ENCODE measurements at regions not wholly inside any gene's neighbourhood (a gene's known extent, or its start where the extent isn't known, plus 50 kb on each side); places are given as distances from the start of the nearest gene placed in this dataset.

DNA sequence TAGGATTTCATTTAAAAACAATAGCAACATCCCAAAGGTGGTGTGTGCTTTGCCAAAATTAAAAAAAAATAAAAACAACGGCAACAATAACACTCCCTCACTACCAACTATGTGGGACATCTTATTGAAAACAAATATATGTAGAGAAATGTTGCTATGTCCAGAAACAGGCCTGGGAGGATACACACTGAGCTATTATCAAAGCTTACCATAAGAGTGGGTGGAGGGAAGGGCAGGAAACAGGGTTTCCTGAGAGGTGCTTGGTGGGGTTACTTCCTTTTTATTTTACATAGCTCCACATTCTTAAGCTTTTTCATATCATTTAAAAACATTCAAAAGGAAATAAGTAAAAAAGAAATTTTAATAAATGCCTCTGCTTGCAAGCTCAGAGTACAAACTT is 150.0 kb upstream of the RIPOR2 start (continued):
- TF ChIP-seq SNAI2 (CRISPR knock-in tag; IDR thresholded peaks at IDR 0.05) (no peak), ARNTL (CRISPR knock-in tag; IDR thresholded peaks at IDR 0.05; ENCODE audit: borderline replicate concordance, low read depth) (no peak), BACH2 (CRISPR knock-in tag; IDR thresholded peaks at IDR 0.05; ENCODE audit: borderline replicate concordance) (no peak), GLIS3 (CRISPR knock-in tag; IDR thresholded peaks at IDR 0.05) (no peak), ZFP3 (CRISPR knock-in tag; IDR thresholded peaks at IDR 0.05) (no peak), ZFP30 (CRISPR knock-in tag; IDR thresholded peaks at IDR 0.05) (no peak)

DNA sequence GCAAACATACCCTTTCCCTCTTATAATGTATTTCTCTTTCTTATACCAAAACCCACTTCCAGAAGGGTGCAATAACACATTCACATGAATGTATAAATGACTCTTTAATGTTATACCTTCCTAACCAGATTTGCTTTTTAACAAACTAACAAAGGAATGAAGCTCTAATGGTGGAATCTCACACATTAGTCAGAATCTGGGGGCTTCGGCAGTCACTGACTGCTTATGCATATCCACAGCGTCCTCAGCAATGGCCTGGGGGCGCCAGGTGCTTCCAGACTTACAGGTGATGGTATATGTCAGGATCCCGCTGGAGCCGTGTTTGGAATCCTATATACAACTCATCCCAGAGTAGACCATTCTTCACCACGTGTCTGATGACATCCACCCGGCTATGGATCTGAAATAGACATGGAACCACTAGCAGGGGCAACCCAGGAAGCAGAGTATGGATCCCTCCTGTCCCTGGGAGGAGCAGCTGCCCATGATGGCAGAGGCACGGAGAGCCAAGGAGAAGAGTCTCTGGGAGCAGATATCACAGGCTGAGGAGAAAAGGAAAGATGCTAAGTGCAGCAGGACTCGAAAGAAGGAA is 150.8 kb upstream of the RIPOR2 start:
- TF ChIP-seq TOX (CRISPR knock-in tag; IDR thresholded peaks at IDR 0.05; ENCODE audit: borderline replicate concordance), result no peak
- no peak for TF ChIP-seq RARB (CRISPR knock-in tag; IDR thresholded peaks at IDR 0.05)
- no peak for ATAC-seq

DNA sequence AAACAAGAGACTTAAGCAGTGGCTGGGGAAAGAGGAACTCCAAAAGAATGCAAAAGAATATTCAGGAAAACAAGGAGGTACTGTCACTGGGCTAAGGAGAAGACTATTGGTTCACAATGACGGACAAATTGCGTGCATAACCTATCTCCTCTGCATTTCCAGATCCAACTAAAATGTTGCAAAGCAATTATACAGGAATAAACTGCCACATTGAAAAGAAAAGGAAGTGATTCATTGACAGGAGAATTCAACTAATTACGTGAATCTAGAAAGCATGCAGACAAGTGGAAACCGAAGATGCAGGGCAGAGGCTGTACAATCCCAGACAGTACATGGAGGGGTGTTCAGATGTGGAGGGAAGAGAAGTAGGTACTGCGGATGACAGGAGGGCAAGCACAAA is 152.8 kb upstream of the RIPOR2 start:
- peak; percentile 85 for ATAC-seq
- no peak for TF ChIP-seq ISL1 (CRISPR knock-in tag; IDR thresholded peaks at IDR 0.05)
- TF ChIP-seq ZC3H10 (CRISPR knock-in tag; IDR thresholded peaks at IDR 0.05), result peak; percentile 55; the same call in 1 of the 2 replicates

DNA sequence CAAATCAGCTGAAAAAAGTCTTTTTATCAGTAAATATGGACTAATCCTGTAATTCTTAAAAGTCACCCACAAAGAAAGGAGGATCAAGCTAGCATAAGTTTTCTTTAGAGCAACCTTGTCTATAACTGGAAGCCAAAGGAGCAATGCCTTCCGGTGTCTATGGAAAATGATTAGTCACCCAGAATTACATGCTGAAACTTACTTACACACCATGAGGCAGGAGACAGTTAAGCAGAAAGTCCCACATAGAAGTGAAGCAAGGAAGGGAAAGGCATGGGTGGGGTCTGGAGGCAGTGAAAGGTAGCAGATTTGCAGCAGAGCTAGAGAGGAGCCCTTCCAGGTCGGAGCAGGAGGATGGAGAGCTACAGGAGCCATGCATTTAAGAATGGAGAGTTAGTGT is 153.7 kb upstream of the RIPOR2 start:
- no peak for TF ChIP-seq ZNF8 (CRISPR knock-in tag; IDR thresholded peaks at IDR 0.05)
- TF ChIP-seq ZFP3 (CRISPR knock-in tag; IDR thresholded peaks at IDR 0.05), result no peak
- TF ChIP-seq ZNF70 (CRISPR knock-in tag; IDR thresholded peaks at IDR 0.05), result no peak
- TF ChIP-seq GLIS3 (CRISPR knock-in tag; IDR thresholded peaks at IDR 0.05), result no peak
- TF ChIP-seq OSR1 (CRISPR knock-in tag; IDR thresholded peaks at IDR 0.05), result no peak
- no peak for TF ChIP-seq TCF4 (CRISPR knock-in tag; IDR thresholded peaks at IDR 0.05; ENCODE audit: borderline replicate concordance)
- TF ChIP-seq ZNF565 (CRISPR knock-in tag; conservative IDR thresholded peaks at IDR 0.05; ENCODE audit: low read depth), result no peak
- no peak for TF ChIP-seq ARNTL (CRISPR knock-in tag; IDR thresholded peaks at IDR 0.05; ENCODE audit: borderline replicate concordance, low read depth)
- no peak for TF ChIP-seq CSDC2 (CRISPR knock-in tag; IDR thresholded peaks at IDR 0.05)
- no peak for TF ChIP-seq ZC3H10 (CRISPR knock-in tag; IDR thresholded peaks at IDR 0.05)
- TF ChIP-seq TOX (CRISPR knock-in tag; IDR thresholded peaks at IDR 0.05; ENCODE audit: borderline replicate concordance), result no peak
- no peak for TF ChIP-seq BACH2 (CRISPR knock-in tag; IDR thresholded peaks at IDR 0.05; ENCODE audit: borderline replicate concordance)
- TF ChIP-seq, protein P1, sequence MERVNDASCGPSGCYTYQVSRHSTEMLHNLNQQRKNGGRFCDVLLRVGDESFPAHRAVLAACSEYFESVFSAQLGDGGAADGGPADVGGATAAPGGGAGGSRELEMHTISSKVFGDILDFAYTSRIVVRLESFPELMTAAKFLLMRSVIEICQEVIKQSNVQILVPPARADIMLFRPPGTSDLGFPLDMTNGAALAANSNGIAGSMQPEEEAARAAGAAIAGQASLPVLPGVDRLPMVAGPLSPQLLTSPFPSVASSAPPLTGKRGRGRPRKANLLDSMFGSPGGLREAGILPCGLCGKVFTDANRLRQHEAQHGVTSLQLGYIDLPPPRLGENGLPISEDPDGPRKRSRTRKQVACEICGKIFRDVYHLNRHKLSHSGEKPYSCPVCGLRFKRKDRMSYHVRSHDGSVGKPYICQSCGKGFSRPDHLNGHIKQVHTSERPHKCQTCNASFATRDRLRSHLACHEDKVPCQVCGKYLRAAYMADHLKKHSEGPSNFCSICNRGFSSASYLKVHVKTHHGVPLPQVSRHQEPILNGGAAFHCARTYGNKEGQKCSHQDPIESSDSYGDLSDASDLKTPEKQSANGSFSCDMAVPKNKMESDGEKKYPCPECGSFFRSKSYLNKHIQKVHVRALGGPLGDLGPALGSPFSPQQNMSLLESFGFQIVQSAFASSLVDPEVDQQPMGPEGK (CRISPR knock-in tag; IDR thresholded peaks at IDR 0.05; ENCODE audit: borderline replicate concordance), result no peak
- TF ChIP-seq PPARA (CRISPR knock-in tag; IDR thresholded peaks at IDR 0.05; ENCODE audit: borderline replicate concordance), result no peak
- no peak for TF ChIP-seq SNAI2 (CRISPR knock-in tag; IDR thresholded peaks at IDR 0.05)
- no peak for TF ChIP-seq ESRRG (CRISPR knock-in tag; IDR thresholded peaks at IDR 0.05)
- no peak for TF ChIP-seq RARB (CRISPR knock-in tag; IDR thresholded peaks at IDR 0.05)
- TF ChIP-seq, protein P2, sequence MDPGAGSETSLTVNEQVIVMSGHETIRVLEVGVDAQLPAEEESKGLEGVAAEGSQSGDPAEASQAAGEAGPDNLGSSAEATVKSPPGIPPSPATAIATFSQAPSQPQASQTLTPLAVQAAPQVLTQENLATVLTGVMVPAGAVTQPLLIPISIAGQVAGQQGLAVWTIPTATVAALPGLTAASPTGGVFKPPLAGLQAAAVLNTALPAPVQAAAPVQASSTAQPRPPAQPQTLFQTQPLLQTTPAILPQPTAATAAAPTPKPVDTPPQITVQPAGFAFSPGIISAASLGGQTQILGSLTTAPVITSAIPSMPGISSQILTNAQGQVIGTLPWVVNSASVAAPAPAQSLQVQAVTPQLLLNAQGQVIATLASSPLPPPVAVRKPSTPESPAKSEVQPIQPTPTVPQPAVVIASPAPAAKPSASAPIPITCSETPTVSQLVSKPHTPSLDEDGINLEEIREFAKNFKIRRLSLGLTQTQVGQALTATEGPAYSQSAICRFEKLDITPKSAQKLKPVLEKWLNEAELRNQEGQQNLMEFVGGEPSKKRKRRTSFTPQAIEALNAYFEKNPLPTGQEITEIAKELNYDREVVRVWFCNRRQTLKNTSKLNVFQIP (CRISPR knock-in tag; IDR thresholded peaks at IDR 0.05; ENCODE audit: borderline replicate concordance, low read depth), result no peak
- ATAC-seq, result peak; percentile 37; the same call in 2 of the 3 replicates

DNA sequence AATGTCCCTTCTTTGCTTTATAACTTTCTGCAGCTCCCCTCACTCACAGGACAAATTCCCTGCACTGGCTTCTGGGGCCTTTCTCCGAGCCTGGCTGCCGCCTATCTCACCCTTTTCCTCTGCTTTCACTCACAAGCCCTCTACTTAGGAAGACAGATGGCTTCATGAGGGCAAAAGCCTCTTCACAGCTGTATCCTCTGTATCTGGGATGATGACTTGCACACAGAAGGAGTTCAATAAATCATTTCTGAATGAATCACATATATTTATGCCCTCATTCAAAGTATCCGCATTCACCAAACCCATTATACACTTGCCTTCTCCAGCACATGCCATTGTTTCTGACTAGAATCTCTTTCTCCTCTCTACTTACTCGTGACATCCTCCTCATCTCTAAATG is 159.0 kb upstream of the RIPOR2 start:
- no peak for TF ChIP-seq ZFP30 (CRISPR knock-in tag; IDR thresholded peaks at IDR 0.05)
- TF ChIP-seq, protein P3, sequence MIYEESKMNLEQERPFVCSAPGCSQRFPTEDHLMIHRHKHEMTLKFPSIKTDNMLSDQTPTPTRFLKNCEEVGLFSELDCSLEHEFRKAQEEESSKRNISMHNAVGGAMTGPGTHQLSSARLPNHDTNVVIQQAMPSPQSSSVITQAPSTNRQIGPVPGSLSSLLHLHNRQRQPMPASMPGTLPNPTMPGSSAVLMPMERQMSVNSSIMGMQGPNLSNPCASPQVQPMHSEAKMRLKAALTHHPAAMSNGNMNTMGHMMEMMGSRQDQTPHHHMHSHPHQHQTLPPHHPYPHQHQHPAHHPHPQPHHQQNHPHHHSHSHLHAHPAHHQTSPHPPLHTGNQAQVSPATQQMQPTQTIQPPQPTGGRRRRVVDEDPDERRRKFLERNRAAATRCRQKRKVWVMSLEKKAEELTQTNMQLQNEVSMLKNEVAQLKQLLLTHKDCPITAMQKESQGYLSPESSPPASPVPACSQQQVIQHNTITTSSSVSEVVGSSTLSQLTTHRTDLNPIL (CRISPR knock-in tag; IDR thresholded peaks at IDR 0.05; ENCODE audit: low read depth), result no peak
- TF ChIP-seq ZFP3 (CRISPR knock-in tag; IDR thresholded peaks at IDR 0.05), result no peak
- TF ChIP-seq RARB (CRISPR knock-in tag; IDR thresholded peaks at IDR 0.05), result no peak
- no peak for TF ChIP-seq ESRRG (CRISPR knock-in tag; IDR thresholded peaks at IDR 0.05)
- no peak for TF ChIP-seq TCF4 (CRISPR knock-in tag; IDR thresholded peaks at IDR 0.05; ENCODE audit: borderline replicate concordance)
- TF ChIP-seq ZNF8 (CRISPR knock-in tag; IDR thresholded peaks at IDR 0.05), result no peak
- TF ChIP-seq BACH2 (CRISPR knock-in tag; IDR thresholded peaks at IDR 0.05; ENCODE audit: borderline replicate concordance), result no peak
- TF ChIP-seq ZC3H10 (CRISPR knock-in tag; IDR thresholded peaks at IDR 0.05), result no peak
- no peak for TF ChIP-seq TOX (CRISPR knock-in tag; IDR thresholded peaks at IDR 0.05; ENCODE audit: borderline replicate concordance)
- no peak for ATAC-seq

All from SK-N-SH treated with all-trans-retinoic acid at 6 μM for 48 hours (cell line).